NCI-H510A treated with DMSO at 0.1 percent for 48 hours (cell line): ENCODE measurements at regions not wholly inside any gene's neighbourhood (a gene's known extent, or its start where the extent isn't known, plus 50 kb on each side); places are given as distances from the start of the nearest gene placed in this dataset.
"Not testable (repeated sequence)": the region's sequence is repeated elsewhere in the genome, so short reads cannot be mapped to it uniquely, and the experiment has no call there.

Source experiments
- DNase-seq: peaks from one replicate; lab custom pipeline; 2025; lab: John Stamatoyannopoulos, UW

DNA sequence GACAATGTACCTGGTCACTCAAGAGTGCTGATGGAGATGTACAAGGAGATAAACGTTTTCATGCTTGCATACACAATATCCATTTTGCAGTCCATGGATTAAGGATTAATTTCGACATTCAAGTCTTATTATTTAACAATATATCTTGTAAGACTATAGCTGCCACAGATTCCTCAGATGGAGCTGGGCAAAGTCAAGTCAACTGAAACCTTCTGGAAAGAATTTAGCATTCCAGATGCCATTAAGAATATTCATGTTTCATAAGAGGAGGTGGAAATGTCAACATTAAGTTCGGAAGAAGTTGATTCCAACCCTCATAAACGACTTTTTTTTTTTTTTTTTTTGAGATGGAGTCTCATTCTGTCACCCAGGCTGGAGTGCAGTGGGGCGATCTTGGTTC lies 126.0 kb downstream of the SHANK2 start:
- DNase-seq: not testable (repeated sequence)

DNA sequence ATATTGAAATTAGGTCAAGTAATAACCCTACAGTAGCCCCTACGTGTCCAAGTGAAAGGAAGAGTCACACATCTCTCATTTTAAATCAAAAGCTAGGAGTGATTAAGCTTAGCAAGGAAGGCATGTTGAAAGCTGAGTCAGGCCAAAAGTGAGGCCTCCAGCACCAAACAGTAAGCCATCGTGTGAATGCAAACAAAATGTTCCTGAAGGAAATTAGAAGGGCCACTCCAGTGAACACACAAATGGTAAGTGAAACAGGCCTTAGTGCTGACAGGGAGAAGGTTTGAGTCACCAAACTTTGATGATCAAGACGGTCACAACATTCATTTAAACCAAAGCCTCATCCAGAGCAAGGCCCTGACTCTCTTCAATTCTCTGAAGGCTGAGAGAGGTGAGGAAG lies 127.2 kb downstream of the SHANK2 start:
- DNase-seq: no peak

DNA sequence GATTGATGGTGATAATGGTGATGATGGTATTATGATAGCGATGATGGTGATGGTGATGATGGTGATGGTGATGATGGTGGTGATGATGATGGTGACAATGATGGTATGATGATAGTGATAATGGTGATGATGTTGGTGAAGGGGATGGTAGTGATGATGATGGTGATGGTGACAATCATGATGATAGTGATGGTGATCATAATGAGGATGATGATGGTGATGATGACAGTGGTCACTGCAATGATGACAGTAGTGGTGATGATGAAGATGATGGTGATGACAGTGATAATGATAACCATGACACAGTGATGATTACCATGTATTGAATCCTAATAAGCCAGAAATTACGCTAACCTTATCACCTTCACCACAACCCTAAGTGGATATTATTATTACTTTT lies 128.2 kb downstream of the SHANK2 start:
- DNase-seq: no peak

DNA sequence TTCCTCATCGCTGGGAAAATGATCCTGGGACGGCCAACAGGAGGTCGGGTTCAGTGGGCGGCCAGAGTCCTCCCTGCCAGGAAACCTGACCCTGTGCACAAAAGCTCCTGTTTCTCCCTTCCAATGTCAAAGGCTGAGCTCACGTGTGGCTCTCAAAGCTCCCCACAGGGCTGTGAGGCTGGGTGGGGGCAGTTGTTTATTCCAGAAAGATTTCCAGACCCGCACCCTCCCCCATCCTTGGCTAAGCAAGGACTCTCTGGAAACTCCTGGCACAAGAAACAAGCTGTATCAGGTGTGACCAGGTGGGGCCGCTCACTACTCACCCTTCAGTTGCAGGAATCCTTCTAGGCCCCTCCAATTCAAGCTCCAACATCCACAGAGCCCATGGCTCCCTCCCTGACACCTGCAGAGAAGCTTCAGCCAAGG lies 131.9 kb downstream of the SHANK2 start:
- DNase-seq: peak; percentile 47

DNA sequence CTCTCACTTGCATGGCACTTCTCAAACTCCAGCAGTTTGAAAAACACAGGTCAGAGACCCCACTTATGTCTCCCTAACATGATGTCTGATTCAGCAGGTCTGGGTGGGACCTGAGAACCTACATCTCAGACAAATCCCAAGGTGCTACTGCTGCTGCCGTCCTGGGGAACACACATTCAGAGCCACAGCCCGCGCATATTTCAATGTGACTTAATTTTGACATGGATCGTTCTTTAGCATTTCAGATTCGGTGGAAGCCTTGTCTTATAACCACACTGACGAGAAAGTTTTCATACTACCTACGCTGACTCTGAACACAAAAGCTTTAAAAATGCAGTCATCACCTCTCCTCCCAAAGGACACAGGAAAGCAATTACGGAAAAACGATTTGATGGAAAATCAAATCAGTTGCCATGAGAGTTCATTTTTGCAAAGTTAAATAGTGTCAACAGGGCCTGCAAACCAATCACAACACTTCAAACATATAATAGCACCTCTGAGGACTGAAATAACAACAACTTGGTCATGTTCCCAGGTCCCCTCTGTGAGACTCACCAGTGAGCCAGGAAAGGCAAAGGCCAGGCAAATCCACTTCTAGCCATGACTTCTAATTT lies 132.6 kb downstream of the SHANK2 start:
- DNase-seq: no peak

DNA sequence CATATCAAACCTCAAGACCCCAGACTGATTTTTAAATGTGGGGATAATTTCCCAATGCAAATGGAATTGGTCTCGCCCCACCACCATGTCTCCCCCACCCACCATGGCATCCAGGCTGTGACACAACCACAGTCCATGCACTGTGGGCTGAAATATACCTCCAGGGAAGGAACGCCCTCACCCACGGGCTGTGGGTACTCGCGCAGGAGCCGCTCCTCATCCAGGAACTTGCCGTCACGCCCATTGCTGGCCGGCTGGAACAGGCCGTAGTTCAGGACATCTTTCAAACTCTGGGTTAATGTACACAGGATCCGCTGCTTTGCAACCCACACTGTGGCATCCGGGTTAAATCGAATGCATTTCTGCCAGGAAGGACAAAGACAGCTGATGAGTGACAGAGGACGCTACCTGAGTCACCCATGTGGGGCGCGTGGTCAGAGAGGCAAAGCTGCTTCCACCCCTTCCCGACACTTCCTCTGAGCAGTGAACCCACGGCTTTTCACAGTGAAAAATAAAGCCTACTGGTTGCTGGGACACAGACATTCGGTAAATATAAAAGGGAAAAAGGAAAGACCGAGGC lies 133.6 kb downstream of the SHANK2 start:
- DNase-seq: no peak

DNA sequence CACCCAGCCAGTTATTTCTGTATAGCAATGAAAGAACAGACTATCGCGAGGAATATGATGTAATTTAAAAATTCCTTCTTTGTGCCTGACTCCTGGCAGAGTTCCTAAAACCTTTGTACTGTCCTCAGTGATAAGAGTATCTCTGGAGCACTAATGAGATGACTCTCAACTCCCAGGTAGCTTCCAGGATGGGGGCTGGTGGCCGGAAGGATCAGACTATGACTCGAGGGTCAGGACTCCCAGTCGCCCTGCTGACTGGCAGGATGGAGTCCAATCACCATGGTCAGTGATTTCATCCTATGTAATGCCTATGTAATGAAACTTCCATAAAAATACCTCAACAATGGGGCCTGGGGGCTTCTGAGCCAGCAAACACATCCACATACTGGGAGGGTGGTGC lies 135.1 kb downstream of the SHANK2 start:
- no peak for DNase-seq

DNA sequence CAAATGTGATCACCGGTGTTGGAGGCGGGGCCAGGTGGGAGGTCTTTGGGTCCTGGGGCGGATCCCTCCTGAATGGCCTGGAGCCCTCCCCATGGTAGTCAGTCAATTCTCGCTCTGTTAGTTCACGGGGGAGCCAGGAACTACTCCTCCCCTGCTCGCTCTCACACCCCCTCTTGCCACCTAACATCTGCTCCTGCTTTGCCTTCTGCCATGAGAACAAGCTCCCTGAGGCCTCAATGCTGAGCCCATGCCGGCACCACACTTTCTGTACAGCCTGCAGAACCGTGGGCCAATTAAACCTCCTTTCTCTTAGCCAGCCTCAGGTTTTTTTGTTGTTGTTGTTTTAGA lies 135.7 kb downstream of the SHANK2 start:
- DNase-seq: no peak

DNA sequence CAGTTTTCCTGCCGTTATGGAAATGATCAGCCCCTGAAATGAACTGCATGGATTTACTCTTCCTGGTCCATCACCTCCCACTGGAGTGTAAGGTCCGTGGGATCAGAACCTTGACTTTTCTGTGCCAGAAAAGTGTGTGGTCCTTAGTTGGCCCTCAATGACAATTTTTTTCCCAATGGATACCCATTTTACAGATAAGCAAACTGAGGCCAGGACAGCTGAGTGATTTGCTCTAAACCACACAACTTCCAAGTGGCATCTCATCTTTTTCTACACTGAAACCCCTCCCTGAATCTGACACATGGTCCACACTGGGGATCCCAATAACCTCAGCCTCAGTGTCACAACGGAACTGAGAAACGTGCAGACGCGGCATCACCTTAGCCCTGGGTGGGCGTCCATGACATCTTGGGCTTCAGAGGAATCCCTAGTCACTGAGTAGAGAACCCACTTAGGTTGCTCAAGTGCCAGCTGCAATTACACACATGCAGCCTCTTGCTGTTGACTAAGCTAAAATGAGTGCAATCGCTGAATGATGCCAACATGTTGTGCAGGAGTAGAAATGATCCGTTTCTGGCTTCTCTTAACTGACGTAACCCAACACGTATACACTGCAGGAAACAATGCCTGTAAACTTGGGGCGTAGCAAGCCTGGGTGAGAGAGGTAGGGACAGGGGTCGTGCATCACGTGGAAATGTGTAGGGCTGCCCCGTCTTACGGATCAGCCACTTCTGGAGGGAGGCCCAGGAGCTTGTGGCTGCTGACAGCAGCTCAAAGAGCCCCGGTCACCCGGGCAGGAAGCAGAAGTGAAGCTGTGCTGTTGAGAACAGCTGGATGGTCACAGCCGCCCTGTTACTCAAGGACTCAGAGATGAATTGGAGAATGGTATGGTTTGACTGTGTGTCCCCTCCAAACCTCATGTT lies 136.3 kb downstream of the SHANK2 start:
- peak; percentile 32 for DNase-seq

DNA sequence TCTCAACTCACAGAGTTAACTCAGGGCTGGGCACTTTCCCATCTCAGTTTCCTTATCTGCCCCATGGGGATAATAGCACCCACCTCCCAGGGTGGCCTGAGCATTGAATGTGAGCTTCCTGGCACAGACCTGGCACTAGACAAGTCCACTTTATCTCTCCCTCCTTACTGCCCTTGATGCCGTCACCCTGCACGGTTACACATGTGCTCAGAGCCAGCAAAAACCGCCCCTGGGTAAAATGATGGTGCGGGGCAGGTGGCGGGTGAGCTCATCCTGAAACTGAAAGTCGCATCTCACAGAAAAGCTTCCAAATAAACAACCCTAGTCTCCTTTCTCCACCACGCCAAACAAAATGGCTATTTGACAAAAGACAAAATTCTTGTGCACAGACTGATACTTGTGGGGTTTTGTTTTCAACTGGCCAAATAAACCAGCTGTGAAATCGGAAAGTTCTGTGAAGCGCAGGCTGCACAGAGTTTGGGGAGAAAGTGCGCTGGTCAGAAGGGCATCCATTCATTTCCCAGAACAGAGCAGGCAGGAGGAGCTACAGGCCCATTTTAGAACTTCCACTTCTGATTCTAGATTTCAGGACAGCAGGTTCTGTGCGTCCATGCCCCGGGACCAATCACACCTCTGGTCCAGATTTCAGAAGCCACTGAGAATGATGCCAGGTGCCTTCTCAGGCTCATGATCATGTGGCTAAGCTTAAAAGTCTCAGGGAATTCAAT lies 138.1 kb downstream of the SHANK2 start:
- DNase-seq: no peak

DNA sequence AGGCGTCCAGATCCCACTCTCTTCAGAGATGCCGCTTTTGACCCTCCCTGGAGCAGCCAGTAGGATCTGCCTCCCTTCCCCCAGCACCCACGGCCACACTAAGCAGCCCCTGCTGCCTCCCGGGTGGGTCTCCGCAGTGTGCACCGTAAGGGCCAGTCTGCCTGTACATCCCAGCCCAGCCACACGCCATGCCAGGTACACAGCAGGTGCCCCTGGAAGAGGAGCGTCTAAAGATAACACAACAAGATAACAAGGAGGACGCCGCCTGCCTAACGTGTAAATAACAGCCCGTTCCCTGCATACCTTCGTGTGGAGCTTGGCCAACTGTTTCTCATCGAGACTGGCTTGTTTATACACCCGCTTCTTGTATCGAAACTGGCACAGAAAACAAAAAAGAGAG lies 139.4 kb downstream of the SHANK2 start:
- DNase-seq: no peak

DNA sequence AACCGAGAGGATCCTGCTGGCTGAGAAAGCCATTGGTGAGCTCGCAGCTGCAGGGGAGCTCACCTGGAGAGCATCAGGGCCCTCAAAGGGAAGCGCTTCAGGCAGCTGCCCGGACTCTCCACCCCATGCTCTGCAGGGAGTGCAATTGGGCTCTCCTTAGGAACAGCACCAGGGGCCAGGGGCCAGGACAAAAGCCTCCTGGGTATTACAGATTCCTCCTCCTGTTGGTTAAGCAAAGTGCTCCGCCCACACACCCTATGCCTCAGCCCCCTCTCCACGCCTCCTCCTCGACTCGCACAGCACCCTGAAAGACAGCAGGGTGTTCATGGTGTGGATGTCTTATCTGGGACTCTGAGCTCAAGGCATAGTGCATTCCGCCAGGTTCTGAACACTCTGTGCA lies 139.9 kb downstream of the SHANK2 start:
- DNase-seq: peak; percentile 40

DNA sequence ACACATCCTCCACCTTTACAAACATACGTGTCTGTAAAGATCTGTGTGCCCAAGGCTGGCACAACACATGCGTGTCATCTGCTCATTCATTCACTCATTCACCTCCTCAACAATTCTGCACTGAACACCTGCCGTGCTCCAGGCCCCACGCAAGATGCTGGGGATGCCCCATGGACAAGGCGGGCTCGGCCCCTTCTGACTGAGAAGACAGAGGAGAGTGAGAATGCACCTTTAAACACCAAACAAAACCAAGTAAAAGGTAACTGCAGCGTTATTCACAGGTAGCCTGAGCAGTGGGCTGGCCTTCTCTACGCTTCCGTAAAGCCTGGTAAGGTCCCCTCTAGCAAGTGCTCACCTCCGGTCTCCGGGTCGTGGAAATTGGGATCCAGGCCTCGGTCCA lies 142.8 kb downstream of the SHANK2 start:
- no peak for DNase-seq

DNA sequence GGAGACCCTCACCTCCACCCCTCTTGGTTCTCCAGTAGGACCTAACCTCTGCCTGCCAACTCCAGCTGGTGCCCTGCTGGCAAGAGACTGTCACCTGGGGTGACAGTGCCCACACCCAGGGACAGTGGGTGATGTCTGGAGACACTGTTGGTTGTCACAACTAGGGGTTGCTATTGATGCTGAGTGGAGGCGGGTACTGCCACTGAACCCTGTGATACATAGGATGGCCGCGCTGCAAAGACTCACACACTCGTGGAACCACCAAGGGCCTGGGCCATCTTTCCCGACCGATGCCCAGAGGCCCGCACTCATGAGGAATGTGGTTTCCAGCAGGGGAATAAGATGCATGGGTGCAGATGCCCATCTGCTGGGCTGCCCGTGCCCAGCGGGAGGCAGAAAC lies 143.2 kb downstream of the SHANK2 start:
- no peak for DNase-seq

DNA sequence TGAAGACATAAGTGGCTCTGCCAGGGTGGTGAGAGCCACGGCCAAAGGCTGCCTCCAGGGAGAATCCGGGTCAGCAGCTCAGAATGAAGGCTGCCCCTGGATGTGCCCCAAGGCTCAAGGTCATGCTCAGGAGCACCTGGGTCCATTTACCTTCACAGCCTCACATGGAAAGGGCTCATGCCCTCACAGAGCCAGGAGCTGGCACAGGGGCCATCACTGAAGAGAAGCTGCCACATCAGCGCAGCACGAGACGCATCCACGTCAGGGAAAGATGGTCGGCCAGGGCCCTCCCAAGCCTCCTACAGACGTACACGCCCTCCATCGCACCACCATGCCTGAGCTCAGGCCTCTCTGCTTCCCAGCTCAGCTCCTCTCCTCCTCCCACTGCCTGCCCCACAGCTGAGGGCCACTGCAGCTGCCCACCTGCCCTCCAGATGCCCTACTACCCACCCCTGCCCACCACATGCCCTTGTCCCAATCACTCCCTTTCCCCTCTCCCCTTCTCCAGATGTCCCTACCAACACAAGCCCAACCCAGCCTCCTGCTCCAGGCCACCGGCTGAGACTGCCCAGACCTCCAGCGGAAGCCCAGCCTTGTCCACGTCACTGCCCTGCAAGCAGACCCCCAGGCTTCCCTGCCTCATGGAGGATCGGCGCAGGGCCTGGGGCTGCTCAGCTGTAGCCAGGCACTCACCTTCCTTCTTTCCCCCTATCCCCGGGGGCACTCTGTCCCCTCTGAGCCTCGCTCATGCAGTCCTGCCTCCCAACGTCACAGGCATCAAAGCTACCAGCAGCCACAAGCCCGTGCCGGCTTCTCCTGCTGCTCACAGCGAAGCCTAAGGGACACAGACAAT lies 144.1 kb downstream of the SHANK2 start:
- DNase-seq: no peak

DNA sequence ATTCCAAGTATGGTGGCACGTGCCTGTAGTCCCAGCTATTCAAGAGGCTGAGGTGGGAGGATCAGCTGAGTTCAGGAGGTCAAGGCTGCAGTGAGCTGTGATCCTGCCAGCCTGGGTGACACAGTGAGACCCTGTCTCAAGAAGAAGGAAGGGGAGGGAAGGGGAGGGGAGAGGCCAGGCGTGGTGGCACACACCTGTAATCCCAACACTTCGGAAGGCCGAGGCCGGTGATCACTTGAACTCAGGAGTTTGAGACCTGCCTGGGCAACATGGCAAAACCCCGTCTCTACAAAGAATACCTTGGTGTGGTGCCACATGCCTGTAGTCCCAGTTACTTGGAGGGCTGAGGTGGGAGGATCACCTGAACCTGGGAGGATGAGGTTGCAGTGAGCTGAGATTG lies 145.7 kb downstream of the SHANK2 start:
- DNase-seq: no peak

DNA sequence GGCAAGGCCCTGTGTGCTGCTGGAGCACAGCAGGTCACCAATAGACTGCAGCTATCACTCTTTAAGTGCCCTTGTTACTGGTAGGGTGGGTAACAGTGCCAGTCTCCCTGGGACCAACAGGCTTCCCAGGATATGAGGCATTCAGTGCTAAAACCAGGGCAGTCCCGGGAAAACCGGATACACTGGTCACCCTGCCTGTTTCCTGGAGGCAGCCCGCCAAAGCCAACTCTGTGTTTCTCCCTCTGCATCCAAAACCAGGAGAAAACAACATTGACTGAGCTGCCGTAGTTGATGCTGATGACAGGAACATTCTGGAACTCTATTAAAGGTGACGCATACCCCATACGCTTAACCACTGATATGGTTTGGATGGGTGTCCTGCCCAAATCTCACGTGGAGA lies 149.1 kb downstream of the SHANK2 start:
- peak; percentile 38 for DNase-seq

DNA sequence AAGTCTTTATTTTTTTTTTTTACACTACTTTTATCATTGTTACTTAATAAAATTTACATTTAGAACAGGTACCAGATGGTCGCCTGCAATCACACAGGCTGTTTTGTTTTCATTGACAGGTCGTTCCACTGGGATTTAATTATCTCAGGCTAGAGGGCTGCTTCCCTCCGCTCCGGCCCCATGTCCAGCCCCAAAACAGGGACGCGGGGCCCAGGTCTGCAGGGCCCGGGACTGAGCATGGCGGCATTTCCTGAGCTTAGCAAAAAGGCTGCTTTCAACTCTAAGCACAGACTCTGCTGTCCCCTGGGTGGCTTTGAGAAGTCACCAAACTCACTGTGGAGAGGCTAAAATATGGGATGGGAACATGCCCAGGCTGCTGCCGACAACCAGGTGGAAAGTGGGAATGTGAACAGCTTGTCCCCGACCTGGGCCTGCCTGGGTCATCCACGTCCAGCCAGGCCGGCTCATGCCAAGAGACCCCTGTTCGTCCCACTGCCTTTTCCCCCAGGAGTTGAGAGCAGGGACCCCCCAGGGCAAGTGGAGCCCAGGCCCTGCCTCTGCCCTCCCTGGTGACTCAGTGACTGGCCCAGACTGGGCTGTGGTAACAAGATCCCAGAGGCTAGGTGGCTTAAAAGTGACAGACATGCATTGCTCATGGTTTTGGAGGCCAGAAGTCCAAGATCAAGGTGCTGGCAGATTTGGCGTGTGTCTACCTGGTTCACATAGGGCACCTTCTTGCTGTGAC lies 150.0 kb downstream of the SHANK2 start:
- no peak for DNase-seq

DNA sequence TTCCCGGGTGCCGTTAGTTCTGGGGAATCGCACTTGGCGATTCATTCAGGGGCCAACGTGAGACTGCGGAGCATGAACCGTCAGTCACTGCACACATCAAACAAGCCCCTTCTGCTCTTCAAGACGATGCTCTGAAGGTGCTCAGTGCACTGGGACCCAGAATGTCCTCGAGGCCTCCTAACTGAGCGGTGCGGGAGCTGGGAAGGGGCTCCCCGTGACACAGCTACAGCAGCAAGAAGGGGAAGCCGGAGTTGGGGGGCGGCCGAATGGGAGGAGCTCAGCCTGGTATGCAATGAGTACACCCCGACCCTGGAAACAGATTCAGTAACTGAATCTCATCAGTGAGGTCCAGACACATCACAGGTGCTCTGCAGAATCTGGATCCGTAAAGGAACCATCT lies 150.8 kb downstream of the SHANK2 start:
- no peak for DNase-seq

DNA sequence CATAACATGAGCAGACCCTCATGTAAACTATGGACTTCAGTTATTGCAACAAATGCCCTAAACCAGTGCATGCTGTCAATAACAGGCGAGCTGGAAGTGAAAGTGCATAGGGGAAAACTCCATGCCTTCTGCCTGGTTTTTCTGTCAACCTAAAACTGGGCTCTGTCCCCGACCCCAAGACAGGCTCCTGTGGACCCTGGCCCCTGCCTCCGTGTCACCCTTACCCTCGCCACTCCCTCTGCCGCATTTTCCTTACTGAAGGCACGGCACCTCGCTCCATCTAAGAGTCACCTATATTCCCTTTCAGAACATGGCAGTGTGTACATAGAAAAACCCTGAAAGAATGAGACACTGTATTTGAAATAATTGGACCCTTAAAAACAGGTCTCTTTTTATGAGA lies 151.3 kb downstream of the SHANK2 start:
- no peak for DNase-seq

DNA sequence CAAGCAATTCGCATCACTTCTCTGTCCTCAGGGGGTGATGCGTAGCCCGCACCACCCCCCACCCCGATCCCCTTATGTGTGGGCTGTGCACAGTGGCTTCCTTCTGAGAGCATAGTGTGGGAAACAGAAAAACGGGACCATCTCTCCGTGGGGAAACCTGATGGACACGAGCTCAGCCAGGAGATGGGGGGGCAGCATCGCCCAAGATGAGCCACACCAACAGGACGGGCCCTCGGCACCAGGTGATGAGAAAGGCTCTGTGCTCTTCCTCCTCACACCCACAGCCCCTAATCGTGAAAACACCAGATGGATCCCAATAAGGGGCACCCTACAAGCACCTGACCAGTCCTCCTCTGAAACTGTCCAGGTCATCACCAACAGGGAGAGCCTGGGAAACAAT lies 153.6 kb downstream of the SHANK2 start:
- no peak for DNase-seq
